C4-2B (cell line): ENCODE measurements at regions not wholly inside any gene's neighbourhood (a gene's known extent, or its start where the extent isn't known, plus 50 kb on each side); places are given as distances from the start of the nearest gene placed in this dataset.

ENCODE experiments used
- ZFX ChIP-seq: fragments of 450-650 bp; IDR thresholded peaks from 2 replicates; pipeline ENCODE4 v1.6.1; 2017
- TF ChIP-seq, protein P1 (sequence below): fragments of 450-650 bp; conservative IDR thresholded peaks from 2 replicates; pipeline ENCODE4 v1.5.1; 2017; ENCODE audit warnings: mild to moderate bottlenecking

DNA sequence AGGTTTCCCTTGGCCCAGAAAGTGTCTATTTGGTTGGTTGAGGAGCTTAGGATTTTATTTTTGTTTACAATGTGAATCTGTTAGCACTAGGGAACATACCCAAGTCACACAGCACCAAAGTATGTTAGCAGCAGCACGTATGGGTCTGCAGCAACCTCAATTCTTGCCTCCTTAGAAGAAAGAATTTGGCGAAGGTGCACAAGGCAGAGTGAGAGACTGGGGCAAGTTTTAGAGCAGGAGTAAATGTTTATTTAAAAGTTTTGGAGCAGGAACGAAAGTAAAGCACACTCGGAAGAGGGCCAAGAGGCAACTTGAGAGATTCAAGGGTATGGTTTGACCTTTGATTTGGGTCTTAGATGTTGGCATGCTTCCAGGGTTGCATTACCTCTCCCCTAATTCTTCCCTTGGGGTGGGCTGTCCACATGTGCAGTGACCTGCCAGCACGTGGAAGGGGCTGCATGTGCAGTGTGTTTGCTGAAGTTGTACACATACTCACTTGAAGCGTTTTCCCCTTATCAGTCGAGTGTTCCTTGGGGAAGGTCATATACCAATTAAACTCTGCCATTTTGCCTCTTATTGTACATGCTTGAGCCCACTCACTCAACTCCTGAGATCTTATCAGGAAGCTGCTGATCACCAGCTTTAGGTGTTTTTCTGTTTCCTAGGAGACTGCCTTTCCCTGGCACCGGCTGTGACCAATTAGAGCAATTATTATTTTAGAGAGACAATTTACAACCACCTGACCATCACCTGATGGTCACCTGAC is 64.9 kb upstream of the SHC3 start:
- TF ChIP-seq, protein P1, sequence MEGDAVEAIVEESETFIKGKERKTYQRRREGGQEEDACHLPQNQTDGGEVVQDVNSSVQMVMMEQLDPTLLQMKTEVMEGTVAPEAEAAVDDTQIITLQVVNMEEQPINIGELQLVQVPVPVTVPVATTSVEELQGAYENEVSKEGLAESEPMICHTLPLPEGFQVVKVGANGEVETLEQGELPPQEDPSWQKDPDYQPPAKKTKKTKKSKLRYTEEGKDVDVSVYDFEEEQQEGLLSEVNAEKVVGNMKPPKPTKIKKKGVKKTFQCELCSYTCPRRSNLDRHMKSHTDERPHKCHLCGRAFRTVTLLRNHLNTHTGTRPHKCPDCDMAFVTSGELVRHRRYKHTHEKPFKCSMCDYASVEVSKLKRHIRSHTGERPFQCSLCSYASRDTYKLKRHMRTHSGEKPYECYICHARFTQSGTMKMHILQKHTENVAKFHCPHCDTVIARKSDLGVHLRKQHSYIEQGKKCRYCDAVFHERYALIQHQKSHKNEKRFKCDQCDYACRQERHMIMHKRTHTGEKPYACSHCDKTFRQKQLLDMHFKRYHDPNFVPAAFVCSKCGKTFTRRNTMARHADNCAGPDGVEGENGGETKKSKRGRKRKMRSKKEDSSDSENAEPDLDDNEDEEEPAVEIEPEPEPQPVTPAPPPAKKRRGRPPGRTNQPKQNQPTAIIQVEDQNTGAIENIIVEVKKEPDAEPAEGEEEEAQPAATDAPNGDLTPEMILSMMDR: no peak
- TF ChIP-seq ZFX: no peak
